GM18951 (cell line): ENCODE measurements at regions not wholly inside any gene's neighbourhood (a gene's known extent, or its start where the extent isn't known, plus 50 kb on each side); places are given as distances from the start of the nearest gene placed in this dataset.

Experiments used
- POLR2A ChIP-seq: IDR thresholded peaks from 4 replicates; pipeline ENCODE4 v1.6.1; 2011; ENCODE audit warnings: mild to moderate bottlenecking; ENCODE audit not compliant: insufficient read length, insufficient read depth; ENCODE audit errors: extremely low read depth
- in situ Hi-C: fragments of 300-500 bp; cut with MboI; formaldehyde crosslinking; loops from one replicate; pipeline ENCODE4 v1.12.0; 2022; ENCODE audit warnings: low sequenced_read_pairs, mixed read lengths, inconsistent platforms; ENCODE audit not compliant: unreplicated experiment

- TF ChIP-seq POLR2A = no peak
- in situ Hi-C loops = no loop called here
These were observed 1137.3 kb upstream of the ZEB2 start for GRCh38 chr2:145657265-145657664.

- no peak for TF ChIP-seq POLR2A
- in situ Hi-C loops = no loop called here
These were observed 1135.3 kb upstream of the ZEB2 start for GRCh38 chr2:145655165-145655765.

GRCh38 chr2:145654746-145655145 is 1134.8 kb upstream of the ZEB2 start:
- no peak for TF ChIP-seq POLR2A
- in situ Hi-C loops = no loop called here

GRCh38 chr2:145654156-145654555 is 1134.2 kb upstream of the ZEB2 start:
- in situ Hi-C loops = no loop called here
- TF ChIP-seq POLR2A = no peak

- TF ChIP-seq POLR2A = no peak
- in situ Hi-C loops = no loop called here
These were observed 1133.6 kb upstream of the ZEB2 start for GRCh38 chr2:145653553-145653952.

- in situ Hi-C loops = no loop called here
- TF ChIP-seq POLR2A = no peak
These were observed 1132.9 kb upstream of the ZEB2 start for GRCh38 chr2:145652571-145653545.

GRCh38 chr2:145652036-145652435 is 1132.1 kb upstream of the ZEB2 start:
- TF ChIP-seq POLR2A = no peak
- in situ Hi-C loops = no loop called here

- TF ChIP-seq POLR2A = no peak
- in situ Hi-C loops = no loop called here
These were observed 1130.3 kb upstream of the ZEB2 start for GRCh38 chr2:145650226-145650625.

- in situ Hi-C loops = no loop called here
- TF ChIP-seq POLR2A = no peak
These were observed 1129.1 kb upstream of the ZEB2 start for GRCh38 chr2:145649061-145649460.

GRCh38 chr2:145644820-145645302 is 1124.9 kb upstream of the ZEB2 start:
- in situ Hi-C loops = no loop called here
- no peak for TF ChIP-seq POLR2A

GRCh38 chr2:145638675-145639074 is 1118.8 kb upstream of the ZEB2 start:
- no peak for TF ChIP-seq POLR2A
- in situ Hi-C loops = no loop called here

GRCh38 chr2:145635706-145636427 is 1115.9 kb upstream of the ZEB2 start:
- in situ Hi-C loops = no loop called here
- TF ChIP-seq POLR2A = no peak

- no peak for TF ChIP-seq POLR2A
- in situ Hi-C loops = no loop called here
These were observed 1111.6 kb upstream of the ZEB2 start for GRCh38 chr2:145631561-145631960.

GRCh38 chr2:145626301-145626700 is 1106.4 kb upstream of the ZEB2 start:
- in situ Hi-C loops = no loop called here
- TF ChIP-seq POLR2A = no peak

GRCh38 chr2:145625111-145625510 is 1105.2 kb upstream of the ZEB2 start:
- no peak for TF ChIP-seq POLR2A
- in situ Hi-C loops = no loop called here
